Neutrophil (primary cell): ENCODE measurements at regions not wholly inside any gene's neighbourhood (a gene's known extent, or its start where the extent isn't known, plus 50 kb on each side); places are given as distances from the start of the nearest gene placed in this dataset.

Experiments
- H3K27ac ChIP-seq: fragments of 200-600 bp; sonication (generic); 2 replicates; pipeline ENCODE4 v1.5.1; 2016; ENCODE audit warnings: mild to moderate bottlenecking, moderate library complexity
- H3K27me3 ChIP-seq: fragments of 200-600 bp; sonication (generic); 2 replicates; pipeline ENCODE4 v1.6.0; 2016; ENCODE audit warnings: mild to moderate bottlenecking
- H3K36me3 ChIP-seq: fragments of 200-600 bp; sonication (generic); 2 replicates; pipeline ENCODE4 v1.5.1; 2017
- H3K4me1 ChIP-seq, 2 experiments: fragments of 200-600 bp in 1 of 2; sonication (generic) in 1 of 2; 1 replicate in 1 of 2; 2 replicates in 1 of 2; pipeline versions ENCODE4 v1.5.1 to v1.6.1; 2013 to 2016; ENCODE audit warnings: low read depth in 1 of 2, low read length in 1 of 2, mild to moderate bottlenecking in 1 of 2, moderate library complexity in 1 of 2; ENCODE audit not compliant: control insufficient read depth in 1 of 2, insufficient read depth in 1 of 2
- H3K4me3 ChIP-seq, 2 experiments: fragments of 200-600 bp in 1 of 2; sonication (generic) in 1 of 2; 1 replicate in 1 of 2; 2 replicates in 1 of 2; pipeline ENCODE4 v1.5.1; 2013 to 2016; ENCODE audit warnings: low read depth in 1 of 2, low read length in 1 of 2, mild to moderate bottlenecking in 1 of 2, moderate library complexity in 1 of 2
- H3K9me3 ChIP-seq: fragments of 200-600 bp; sonication (generic); 2 replicates; pipeline ENCODE4 v1.5.1; 2016
- CTCF ChIP-seq: fragments of 200-600 bp; sonication (generic); IDR thresholded peaks from 2 replicates; pipeline ENCODE4 v1.5.1; 2016; ENCODE audit warnings: antibody characterized with exemption

GRCh38 chr15:62816342-62817069 lies 226.0 kb upstream of the TPM1 start:
- Histone ChIP-seq H3K4me3 (no peak overlapping the region), H3K9me3 (no peaks in the 10 kb centered on the region), H3K36me3 (no peaks in the 10 kb centered on the region), H3K27ac (no peak overlapping the region), H3K4me1 (no peaks in the 10 kb centered on the region), H3K27me3 (no peaks in the 10 kb centered on the region)
- no peak for TF ChIP-seq CTCF

- Histone ChIP-seq H3K9me3 (no peaks in the 10 kb centered on the region), H3K4me1 (no peaks in the 10 kb centered on the region), H3K36me3 (no peaks in the 10 kb centered on the region), H3K27ac (no peak overlapping the region), H3K4me3 (no peak overlapping the region), H3K27me3 (no peaks in the 10 kb centered on the region)
- no peak for TF ChIP-seq CTCF
Observed at GRCh38 chr15:62818691-62819090, 223.9 kb upstream of the TPM1 start.

- H3K9me3 ChIP-seq, result no peaks in the 10 kb centered on the region
- no peak for TF ChIP-seq CTCF
- no peaks in the 10 kb centered on the region for H3K27me3 ChIP-seq
- H3K4me3 ChIP-seq, result no peak overlapping the region
- no peaks in the 10 kb centered on the region for H3K36me3 ChIP-seq
- no peaks in the 10 kb centered on the region for H3K4me1 ChIP-seq
- H3K27ac ChIP-seq, result no peak overlapping the region
Observed at GRCh38 chr15:62821384-62822131, 221.0 kb upstream of the TPM1 start.

GRCh38 chr15:62822228-62822627 lies 220.3 kb upstream of the TPM1 start:
- Histone ChIP-seq H3K9me3 (no peaks in the 10 kb centered on the region), H3K27me3 (no peaks in the 10 kb centered on the region), H3K36me3 (no peaks in the 10 kb centered on the region), H3K27ac (no peak overlapping the region), H3K4me3 (no peak overlapping the region), H3K4me1 (no peaks in the 10 kb centered on the region)
- no peak for TF ChIP-seq CTCF

GRCh38 chr15:62823561-62823960 lies 219.0 kb upstream of the TPM1 start:
- TF ChIP-seq CTCF, result no peak
- no peaks in the 10 kb centered on the region for H3K27me3 ChIP-seq
- no peaks in the 10 kb centered on the region for H3K4me1 ChIP-seq
- H3K36me3 ChIP-seq, result no peaks in the 10 kb centered on the region
- H3K9me3 ChIP-seq, result no peaks in the 10 kb centered on the region
- H3K4me3 ChIP-seq, result no peak overlapping the region
- no peak overlapping the region for H3K27ac ChIP-seq
